H1 (cell line): ENCODE measurements at regions not wholly inside any gene's neighbourhood (a gene's known extent, or its start where the extent isn't known, plus 50 kb on each side); places are given as distances from the start of the nearest gene placed in this dataset.

Source experiments
- BACH1 ChIP-seq: IDR thresholded peaks from 2 replicates; pipeline ENCODE4 v1.6.1; 2012; ENCODE audit warnings: low read length, improper control_type of control experiment
- CREB1 ChIP-seq: IDR thresholded peaks from 2 replicates; pipeline ENCODE4 v1.6.1; 2012; ENCODE audit warnings: inconsistent platforms
- CTCF ChIP-seq, 3 experiments: IDR thresholded peaks; 1 replicate in 2 of 3; 2 replicates in 1 of 3; pipeline versions ENCODE4 v1.5.1 to v1.6.1; 2011; ENCODE audit warnings: low read length in 3 of 3, mild to moderate bottlenecking in 3 of 3, inconsistent platforms in 2 of 3, low read depth in 1 of 3, moderate library complexity in 1 of 3; ENCODE audit not compliant: insufficient read depth in 1 of 3; ENCODE audit errors: control extremely low read depth in 1 of 3
- NANOG ChIP-seq: IDR thresholded peaks from 2 replicates; pipeline ENCODE4 v1.6.1; 2011; ENCODE audit warnings: low read length, low read depth, mild to moderate bottlenecking, inconsistent platforms; ENCODE audit not compliant: insufficient read depth, poor library complexity, severe bottlenecking
- PHF8 ChIP-seq: fragments of 200-600 bp; sonication (generic); conservative IDR thresholded peaks from 2 replicates; pipeline ENCODE4 v1.7.1; 2012; ENCODE audit warnings: low read depth, mild to moderate bottlenecking, inconsistent platforms, low read length, moderate library complexity
- SAP30 ChIP-seq: fragments of 300-600 bp; sonication (generic); IDR thresholded peaks from 2 replicates; pipeline ENCODE4 v1.7.1; 2012; ENCODE audit warnings: low read length, moderate library complexity, mild to moderate bottlenecking, inconsistent platforms; ENCODE audit not compliant: insufficient read depth, insufficient replicate concordance
- TBP ChIP-seq: IDR thresholded peaks from 2 replicates; pipeline ENCODE4 v1.6.1; 2011; ENCODE audit warnings: low read depth, low read length, improper control_type of control experiment

- TF ChIP-seq CTCF (IDR thresholded peaks at IDR 0.05; ENCODE audit: control extremely low read depth in 1 of 3, insufficient read depth in 1 of 3, low read depth in 1 of 3, low read length in 3 of 3), result no peak
- no peak for TF ChIP-seq CREB1
- no peak for TF ChIP-seq NANOG
- TF ChIP-seq TBP, result no peak
- TF ChIP-seq PHF8, result no peak
- TF ChIP-seq BACH1, result no peak
- no peak for TF ChIP-seq SAP30
Observed at GRCh38 chr21:15174923-15175322, 110.1 kb upstream of the NRIP1 start (continued).
